OCI-LY7 (cell line): ENCODE measurements at regions not wholly inside any gene's neighbourhood (a gene's known extent, or its start where the extent isn't known, plus 50 kb on each side); places are given as distances from the start of the nearest gene placed in this dataset.

Experiments used
- CTCF ChIP-seq: fragments of 200-600 bp; sonication (generic); conservative IDR thresholded peaks from 2 replicates; pipeline ENCODE4 v1.5.1; 2014; ENCODE audit warnings: mild to moderate bottlenecking, antibody characterized with exemption, low read length, moderate library complexity, mixed read lengths
- EZH2phosphoT487 ChIP-seq: fragments of 200-600 bp; sonication (generic); IDR thresholded peaks from 2 replicates; pipeline ENCODE4 v1.6.1; 2018; ENCODE audit warnings: low read depth, borderline replicate concordance, mild to moderate bottlenecking, mixed run types, antibody characterized with exemption, low read length, moderate library complexity, mixed read lengths

- TF ChIP-seq CTCF (no peak), EZH2phosphoT487 (no peak)
These were observed 97.9 kb upstream of the RND3 start for GRCh38 chr2:150585221-150585971.
